Retinal pigment epithelial cell (primary cell): ENCODE measurements at regions not wholly inside any gene's neighbourhood (a gene's known extent, or its start where the extent isn't known, plus 50 kb on each side); places are given as distances from the start of the nearest gene placed in this dataset.

Experiments
- DNase-seq: peaks from one replicate; pipeline ENCODE4 v3.0.0-alpha.2; 2010; ENCODE audit warnings: low read depth
- H3K4me3 ChIP-seq: 2 replicates; pipeline ENCODE4 v1.5.1; 2011; ENCODE audit warnings: mild to moderate bottlenecking, low read length, control low read depth, moderate library complexity
- TF ChIP-seq, protein P1 (sequence below): conservative IDR thresholded peaks from 2 replicates; pipeline ENCODE4 v1.5.1; 2011; ENCODE audit warnings: low read depth, low read length, control low read depth, inconsistent platforms

- DNase-seq = no peak
- TF ChIP-seq, protein P1, sequence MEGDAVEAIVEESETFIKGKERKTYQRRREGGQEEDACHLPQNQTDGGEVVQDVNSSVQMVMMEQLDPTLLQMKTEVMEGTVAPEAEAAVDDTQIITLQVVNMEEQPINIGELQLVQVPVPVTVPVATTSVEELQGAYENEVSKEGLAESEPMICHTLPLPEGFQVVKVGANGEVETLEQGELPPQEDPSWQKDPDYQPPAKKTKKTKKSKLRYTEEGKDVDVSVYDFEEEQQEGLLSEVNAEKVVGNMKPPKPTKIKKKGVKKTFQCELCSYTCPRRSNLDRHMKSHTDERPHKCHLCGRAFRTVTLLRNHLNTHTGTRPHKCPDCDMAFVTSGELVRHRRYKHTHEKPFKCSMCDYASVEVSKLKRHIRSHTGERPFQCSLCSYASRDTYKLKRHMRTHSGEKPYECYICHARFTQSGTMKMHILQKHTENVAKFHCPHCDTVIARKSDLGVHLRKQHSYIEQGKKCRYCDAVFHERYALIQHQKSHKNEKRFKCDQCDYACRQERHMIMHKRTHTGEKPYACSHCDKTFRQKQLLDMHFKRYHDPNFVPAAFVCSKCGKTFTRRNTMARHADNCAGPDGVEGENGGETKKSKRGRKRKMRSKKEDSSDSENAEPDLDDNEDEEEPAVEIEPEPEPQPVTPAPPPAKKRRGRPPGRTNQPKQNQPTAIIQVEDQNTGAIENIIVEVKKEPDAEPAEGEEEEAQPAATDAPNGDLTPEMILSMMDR = no peak
- H3K4me3 ChIP-seq = no peak overlapping the region
Observed at GRCh38 chr2:216257089-216257488, 115.2 kb downstream of the MARCHF4 start.
